ENCODE measurements at regions not wholly inside any gene's neighbourhood (a gene's known extent, or its start where the extent isn't known, plus 50 kb on each side); places are given as distances from the start of the nearest gene placed in this dataset.

GRCh38 chr16:5454349-5454748 is 356.8 kb upstream of the EEF2KMT start:
- Histone ChIP-seq H3K36me3 (no peaks in the 10 kb centered on the region), H3K4me3 (ENCODE audit: low read depth in 1 of 2, low read length in 1 of 2) (no peak overlapping the region), H3K27ac (no peak overlapping the region), H3K4me1 (ENCODE audit: control insufficient read depth in 1 of 2, insufficient read depth in 1 of 2, low read depth in 1 of 2, low read length in 1 of 2) (no peaks in the 10 kb centered on the region), H3K9me3 (no peaks in the 10 kb centered on the region), H3K27me3 (no peaks in the 10 kb centered on the region)
- no peak for TF ChIP-seq CTCF (IDR thresholded peaks at IDR 0.05)

DNA sequence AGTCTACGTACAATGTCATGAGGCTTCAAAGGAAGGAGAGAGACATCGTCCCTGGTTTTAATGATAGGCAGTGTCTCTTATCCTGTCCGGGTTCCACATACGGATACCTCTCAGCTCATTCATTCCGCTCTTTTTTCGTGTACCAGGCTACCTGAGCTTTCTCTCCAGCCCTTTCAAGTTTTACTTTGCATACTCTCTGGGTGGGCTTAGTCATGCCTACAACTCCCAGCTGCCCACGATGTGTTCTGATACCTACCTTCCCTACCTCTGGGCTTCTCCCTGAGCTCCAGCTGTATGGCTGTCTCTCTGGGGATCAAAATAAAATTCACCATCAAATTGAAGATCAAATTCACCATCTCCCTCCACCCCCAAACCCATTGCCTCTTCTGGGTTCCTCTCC is 354.0 kb upstream of the EEF2KMT start:
- H3K4me3 ChIP-seq (ENCODE audit: low read depth in 1 of 2, low read length in 1 of 2): no peak overlapping the region
- no peak for TF ChIP-seq CTCF (IDR thresholded peaks at IDR 0.05)
- no peaks in the 10 kb centered on the region for H3K4me1 ChIP-seq (ENCODE audit: control insufficient read depth in 1 of 2, insufficient read depth in 1 of 2, low read depth in 1 of 2, low read length in 1 of 2)
- H3K27me3 ChIP-seq: no peaks in the 10 kb centered on the region
- H3K9me3 ChIP-seq: no peaks in the 10 kb centered on the region
- H3K27ac ChIP-seq: no peak overlapping the region
- no peaks in the 10 kb centered on the region for H3K36me3 ChIP-seq

DNA sequence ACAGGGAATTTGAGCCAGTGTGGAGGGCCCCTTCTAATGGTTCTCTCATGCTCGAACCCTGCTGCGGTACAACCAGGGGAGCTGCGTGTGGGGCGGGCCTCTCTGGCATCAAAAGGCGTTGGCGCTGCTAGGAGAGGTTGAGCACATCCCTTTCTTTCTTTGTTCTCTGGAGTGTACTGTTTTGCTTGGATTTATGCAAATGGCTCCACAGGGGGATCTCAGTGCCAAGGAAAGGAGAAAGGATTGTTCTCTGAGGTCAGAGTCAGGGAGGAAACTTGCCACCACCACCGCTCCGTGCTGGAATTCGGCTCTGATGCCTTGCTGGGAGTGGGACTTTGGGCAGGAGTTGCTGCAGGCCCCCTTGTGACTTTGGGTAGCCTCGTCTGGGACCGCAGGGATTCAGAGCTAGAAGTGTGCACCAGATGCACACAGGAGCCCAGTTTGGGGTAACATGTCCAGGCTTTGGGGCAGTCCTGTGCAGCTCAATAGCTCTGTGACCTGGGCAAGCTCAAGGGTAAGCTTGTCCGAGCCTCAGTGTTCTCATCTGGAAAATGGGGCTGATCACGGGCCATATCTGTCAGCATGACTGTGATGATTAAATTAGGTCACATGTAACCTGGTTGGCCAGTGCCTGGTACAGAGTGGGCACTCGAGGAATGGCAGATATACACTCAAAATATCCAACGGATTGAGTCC is 353.0 kb upstream of the EEF2KMT start:
- Histone ChIP-seq H3K4me1 (ENCODE audit: control insufficient read depth in 1 of 2, insufficient read depth in 1 of 2, low read depth in 1 of 2, low read length in 1 of 2) (no peaks in the 10 kb centered on the region), H3K36me3 (no peaks in the 10 kb centered on the region), H3K27me3 (no peaks in the 10 kb centered on the region), H3K9me3 (no peaks in the 10 kb centered on the region), H3K27ac (no peak overlapping the region), H3K4me3 (ENCODE audit: low read depth in 1 of 2, low read length in 1 of 2) (no peak overlapping the region)
- TF ChIP-seq CTCF (IDR thresholded peaks at IDR 0.05): no peak

- no peaks in the 10 kb centered on the region for H3K4me1 ChIP-seq (ENCODE audit: control insufficient read depth in 1 of 2, insufficient read depth in 1 of 2, low read depth in 1 of 2, low read length in 1 of 2)
- no peaks in the 10 kb centered on the region for H3K9me3 ChIP-seq
- TF ChIP-seq CTCF (IDR thresholded peaks at IDR 0.05): no peak
- no peaks in the 10 kb centered on the region for H3K36me3 ChIP-seq
- no peaks in the 10 kb centered on the region for H3K27me3 ChIP-seq
- no peak overlapping the region for H3K27ac ChIP-seq
- H3K4me3 ChIP-seq (ENCODE audit: low read depth in 1 of 2, low read length in 1 of 2): no peak overlapping the region
Measured at GRCh38 chr16:5449901-5450300, 352.3 kb upstream of the EEF2KMT start.

GRCh38 chr16:5448798-5449197 is 351.2 kb upstream of the EEF2KMT start:
- TF ChIP-seq CTCF (IDR thresholded peaks at IDR 0.05): no peak
- no peaks in the 10 kb centered on the region for H3K27me3 ChIP-seq
- no peaks in the 10 kb centered on the region for H3K4me1 ChIP-seq (ENCODE audit: control insufficient read depth in 1 of 2, insufficient read depth in 1 of 2, low read depth in 1 of 2, low read length in 1 of 2)
- H3K4me3 ChIP-seq (ENCODE audit: low read depth in 1 of 2, low read length in 1 of 2): no peak overlapping the region
- no peaks in the 10 kb centered on the region for H3K36me3 ChIP-seq
- no peaks in the 10 kb centered on the region for H3K9me3 ChIP-seq
- no peak overlapping the region for H3K27ac ChIP-seq

Data from neutrophil (primary cell).